ENCODE measurements at regions not wholly inside any gene's neighbourhood (a gene's known extent, or its start where the extent isn't known, plus 50 kb on each side); places are given as distances from the start of the nearest gene placed in this dataset.

- Mint-ChIP-seq H3K36me3 (ENCODE audit: low read depth) (no peaks in the 10 kb centered on the region), H3K4me3 (no peak overlapping the region), H3K9me3 (no peaks in the 10 kb centered on the region), H3K4me1 (no peaks in the 10 kb centered on the region), H3K27ac (no peak overlapping the region), H3K27me3 (ENCODE audit: low read depth, poor library complexity) (no peaks in the 10 kb centered on the region)
- no peak for TF ChIP-seq CTCF (IDR thresholded peaks at IDR 0.05)
- no peak for DNase-seq
Measured at GRCh38 chr12:59940631-59941342, 345.0 kb downstream of the SLC16A7 start.

- Mint-ChIP-seq H3K36me3 (ENCODE audit: low read depth) (no peaks in the 10 kb centered on the region), H3K27ac (no peak overlapping the region), H3K9me3 (no peaks in the 10 kb centered on the region), H3K4me1 (no peaks in the 10 kb centered on the region), H3K27me3 (ENCODE audit: low read depth, poor library complexity) (no peaks in the 10 kb centered on the region), H3K4me3 (no peak overlapping the region)
- TF ChIP-seq CTCF (IDR thresholded peaks at IDR 0.05) = no peak
- no peak for DNase-seq
Measured at GRCh38 chr12:59941461-59941860, 345.6 kb downstream of the SLC16A7 start.

- H3K36me3 Mint-ChIP-seq (ENCODE audit: low read depth) = no peaks in the 10 kb centered on the region
- H3K9me3 Mint-ChIP-seq = peaks cover 5% of the 10 kb centered on the region
- TF ChIP-seq CTCF (IDR thresholded peaks at IDR 0.05) = no peak
- no peak overlapping the region for H3K27ac Mint-ChIP-seq
- H3K4me3 Mint-ChIP-seq = no peak overlapping the region
- H3K27me3 Mint-ChIP-seq (ENCODE audit: low read depth, poor library complexity) = no peaks in the 10 kb centered on the region
- DNase-seq = no peak
- no peaks in the 10 kb centered on the region for H3K4me1 Mint-ChIP-seq
Measured at GRCh38 chr12:59944177-59944576, 348.3 kb downstream of the SLC16A7 start.

GRCh38 chr12:59946635-59947034 lies 350.8 kb downstream of the SLC16A7 start:
- H3K9me3 Mint-ChIP-seq = peaks cover 14% of the 10 kb centered on the region
- H3K4me1 Mint-ChIP-seq = no peaks in the 10 kb centered on the region
- H3K27me3 Mint-ChIP-seq (ENCODE audit: low read depth, poor library complexity) = no peaks in the 10 kb centered on the region
- H3K27ac Mint-ChIP-seq = no peak overlapping the region
- no peak for DNase-seq
- no peak overlapping the region for H3K4me3 Mint-ChIP-seq
- no peak for TF ChIP-seq CTCF (IDR thresholded peaks at IDR 0.05)
- H3K36me3 Mint-ChIP-seq (ENCODE audit: low read depth) = no peaks in the 10 kb centered on the region

GRCh38 chr12:59963546-59963945 lies 367.7 kb downstream of the SLC16A7 start:
- H3K4me3 Mint-ChIP-seq = no peak overlapping the region
- DNase-seq = no peak
- TF ChIP-seq CTCF (IDR thresholded peaks at IDR 0.05) = no peak
- no peak overlapping the region for H3K27ac Mint-ChIP-seq
- no peaks in the 10 kb centered on the region for H3K27me3 Mint-ChIP-seq (ENCODE audit: low read depth, poor library complexity)
- H3K4me1 Mint-ChIP-seq = no peaks in the 10 kb centered on the region
- H3K9me3 Mint-ChIP-seq = peaks cover under 1% of the 10 kb centered on the region
- H3K36me3 Mint-ChIP-seq (ENCODE audit: low read depth) = no peaks in the 10 kb centered on the region

GRCh38 chr12:59972905-59973304 lies 377.1 kb downstream of the SLC16A7 start:
- Mint-ChIP-seq H3K4me1 (no peaks in the 10 kb centered on the region), H3K36me3 (ENCODE audit: low read depth) (no peaks in the 10 kb centered on the region), H3K27ac (no peak overlapping the region), H3K27me3 (ENCODE audit: low read depth, poor library complexity) (peaks cover 3% of the 10 kb centered on the region), H3K9me3 (no peaks in the 10 kb centered on the region), H3K4me3 (no peak overlapping the region)
- TF ChIP-seq CTCF (IDR thresholded peaks at IDR 0.05) = no peak
- no peak for DNase-seq

All from nephron progenitor cell (in vitro differentiated cells).